ENCODE measurements at regions not wholly inside any gene's neighbourhood (a gene's known extent, or its start where the extent isn't known, plus 50 kb on each side); places are given as distances from the start of the nearest gene placed in this dataset.

- Histone ChIP-seq H3K36me3 (replicated peaks in 1 of 2; ENCODE audit: control extremely low read depth in 1 of 2, control insufficient read depth in 1 of 2, extremely low read depth in 1 of 2, insufficient read depth in 2 of 2, low read length in 1 of 2) (no peaks in the 10 kb centered on the region), H4K20me1 (ENCODE audit: control insufficient read depth, insufficient read depth, low read length, poor library complexity, severe bottlenecking) (no peaks in the 10 kb centered on the region), H3K27ac (ENCODE audit: low read length in 2 of 2) (no peak overlapping the region), H3K4me2 (replicated peaks; ENCODE audit: low read depth, low read length, poor library complexity, severe bottlenecking) (no peak overlapping the region), H3K27me3 (replicated peaks in 1 of 4; ENCODE audit: control extremely low read depth in 1 of 4, control insufficient read depth in 3 of 4, insufficient read depth in 4 of 4, low read length in 3 of 4) (no peaks in the 10 kb centered on the region), H3K4me3 (ENCODE audit: control extremely low read depth in 1 of 5, extremely low read depth in 1 of 5, insufficient read depth in 1 of 5, low read depth in 2 of 5, low read length in 4 of 5) (no peak overlapping the region), H3K9me3 (ENCODE audit: control extremely low read depth in 1 of 3, control insufficient read depth in 2 of 3, insufficient read depth in 1 of 3, low read length in 2 of 3) (no peaks in the 10 kb centered on the region), H3K9ac (ENCODE audit: low read length) (no peak overlapping the region), H2AFZ (ENCODE audit: insufficient read depth, low read depth, low read length, poor library complexity, severe bottlenecking) (no peak overlapping the region), H3K79me2 (ENCODE audit: control insufficient read depth, insufficient read depth, low read length) (no peaks in the 10 kb centered on the region), H3K4me1 (ENCODE audit: control insufficient read depth in 2 of 2, insufficient read depth in 2 of 2, low read length in 2 of 2) (no peaks in the 10 kb centered on the region)
- WGBS (ENCODE audit: insufficient coverage), result 85% methylated on average over 3 of the region's 5 CpGs
- no peak for ATAC-seq (ENCODE audit: low read depth)
- POLR2A ChIA-PET, result no interaction called here
- Mint-ChIP-seq H3K27ac (no peak overlapping the region), H3K4me1 (no peaks in the 10 kb centered on the region), H3K9me3 (ENCODE audit: insufficient read depth) (no peaks in the 10 kb centered on the region), H3K4me3 (no peak overlapping the region), H3K27me3 (peaks cover 5% of the 10 kb centered on the region)
- intact Hi-C loops (cut with micrococcal nuclease), result no loop called here
- TF ChIP-seq CTCF (IDR thresholded peaks at IDR 0.05), result no peak
- TF ChIP-seq EZH2 (IDR thresholded peaks at IDR 0.05; ENCODE audit: borderline replicate concordance, insufficient read depth, low read depth, low read length, poor library complexity, severe bottlenecking), result no peak
- DNase-seq, result no peak
- CTCF ChIA-PET, result no interaction called here
Observed at GRCh38 chr13:21761770-21762169, 90.9 kb downstream of the FGF9 start.

- no peak overlapping the region for H3K27ac Mint-ChIP-seq
- intact Hi-C loops (cut with micrococcal nuclease), result no loop called here
- no peaks in the 10 kb centered on the region for H3K36me3 ChIP-seq (replicated peaks in 1 of 2; ENCODE audit: control extremely low read depth in 1 of 2, control insufficient read depth in 1 of 2, extremely low read depth in 1 of 2, insufficient read depth in 2 of 2, low read length in 1 of 2)
- H3K9ac ChIP-seq (ENCODE audit: low read length), result no peak overlapping the region
- no peak overlapping the region for H3K4me3 Mint-ChIP-seq
- no peak for TF ChIP-seq CTCF (IDR thresholded peaks at IDR 0.05)
- no peak for TF ChIP-seq EZH2 (IDR thresholded peaks at IDR 0.05; ENCODE audit: borderline replicate concordance, insufficient read depth, low read depth, low read length, poor library complexity, severe bottlenecking)
- H3K4me1 Mint-ChIP-seq, result no peaks in the 10 kb centered on the region
- H3K4me1 ChIP-seq (ENCODE audit: control insufficient read depth in 2 of 2, insufficient read depth in 2 of 2, low read length in 2 of 2), result no peaks in the 10 kb centered on the region
- DNase-seq (no peak), ATAC-seq (ENCODE audit: low read depth) (no peak)
- no peaks in the 10 kb centered on the region for H4K20me1 ChIP-seq (ENCODE audit: control insufficient read depth, insufficient read depth, low read length, poor library complexity, severe bottlenecking)
- H3K27ac ChIP-seq (ENCODE audit: low read length in 2 of 2), result no peak overlapping the region
- H3K4me3 ChIP-seq (ENCODE audit: control extremely low read depth in 1 of 5, extremely low read depth in 1 of 5, insufficient read depth in 1 of 5, low read depth in 2 of 5, low read length in 4 of 5), result no peak overlapping the region
- H3K4me2 ChIP-seq (replicated peaks; ENCODE audit: low read depth, low read length, poor library complexity, severe bottlenecking), result no peak overlapping the region
- H3K27me3 Mint-ChIP-seq, result peaks cover 5% of the 10 kb centered on the region
- H2AFZ ChIP-seq (ENCODE audit: insufficient read depth, low read depth, low read length, poor library complexity, severe bottlenecking), result no peak overlapping the region
- no peaks in the 10 kb centered on the region for H3K79me2 ChIP-seq (ENCODE audit: control insufficient read depth, insufficient read depth, low read length)
- no peaks in the 10 kb centered on the region for H3K9me3 Mint-ChIP-seq (ENCODE audit: insufficient read depth)
- peaks cover 0 to 6% (median 0%) of the 10 kb centered on the region in 4 experiments for H3K27me3 ChIP-seq (replicated peaks in 1 of 4; ENCODE audit: control extremely low read depth in 1 of 4, control insufficient read depth in 3 of 4, insufficient read depth in 4 of 4, low read length in 3 of 4)
- H3K9me3 ChIP-seq (ENCODE audit: control extremely low read depth in 1 of 3, control insufficient read depth in 2 of 3, insufficient read depth in 1 of 3, low read length in 2 of 3), result no peaks in the 10 kb centered on the region
- 94% methylated on average over 8 of the region's 8 CpGs for WGBS (ENCODE audit: insufficient coverage)
- ChIA-PET POLR2A (no interaction called here), CTCF (interaction anchor here (0.7 kb wide), 1 partner anchor 62 kb away, joined by 3 read pairs; no protein-coding TSS in a partner anchor)
Observed at GRCh38 chr13:21762512-21762911, 91.6 kb downstream of the FGF9 start.

Measured in B cell (primary cell).